Body of pancreas (tissue), 4 donors: ENCODE measurements at regions not wholly inside any gene's neighbourhood (a gene's known extent, or its start where the extent isn't known, plus 50 kb on each side); places are given as distances from the start of the nearest gene placed in this dataset.
A peak's percentile ranks its signal among the peaks of the same experiment; 100 is the strongest.

ENCODE experiments used
- ATAC-seq: fragments of 150-250 bp; one replicate; pipeline ENCODE4 v1.9.1; 2016
- DNase-seq, 4 donors: peaks; one replicate each; pipeline ENCODE4 v3.0.0-alpha.2; 2019
- H3K27ac ChIP-seq, 4 donors: fragments of 200-600 bp; sonication (generic); 1 replicate in 3 of 4; 2 replicates in 1 of 4; pipeline versions ENCODE4 v1.5.1 to v1.6.1; 2016 to 2019; ENCODE audit warnings: mild to moderate bottlenecking in 1 of 4, mixed read lengths in 1 of 4, moderate library complexity in 1 of 4
- H3K27me3 ChIP-seq, 2 donors: fragments of 200-600 bp; sonication (generic); one replicate each; pipeline ENCODE4 v1.6.0; 2016; ENCODE audit warnings: mild to moderate bottlenecking in 1 of 2
- H3K36me3 ChIP-seq, 2 donors: fragments of 200-600 bp; sonication (generic); replicated peaks in 1 of 2; 2 replicates each; pipeline ENCODE4 v1.5.1; 2016; ENCODE audit warnings: low read depth in 2 of 2; ENCODE audit not compliant: insufficient read depth in 1 of 2
- H3K4me1 ChIP-seq: fragments of 200-600 bp; sonication (generic); one replicate; pipeline ENCODE4 v1.6.0; 2016
- H3K4me3 ChIP-seq, 2 donors: fragments of 200-600 bp; sonication (generic); 1 replicate in 1 of 2; 2 replicates in 1 of 2; pipeline ENCODE4 v1.5.1; 2016 to 2019
- H3K9me3 ChIP-seq, 3 donors: fragments of 200-600 bp; sonication (generic); 1 replicate in 2 of 3; 2 replicates in 1 of 3; pipeline ENCODE4 v1.5.1; 2016
- POLR2A ChIP-seq, 3 donors: fragments of 450-650 bp; IDR thresholded peaks; one replicate each; pipeline ENCODE4 v1.6.1; 2016; ENCODE audit warnings: antibody characterized with exemption in 3 of 3, mild to moderate bottlenecking in 2 of 3
- WGBS, 2 donors: methylation state at CpG; one replicate each; pipeline ENCODE4 v1.1.5; 2017; 5-methylcytosine and 5-hydroxymethylcytosine counted together
- intact Hi-C: fragments of 100-400 bp; cut with DNase I; formaldehyde crosslinking; loops from one replicate; pipeline ENCODE4 v1.15.1; 2023
- TF ChIP-seq, protein P1 (sequence below), 7 experiments: fragments of 450-650 bp in 4 of 7; fragments of 200-600 bp in 3 of 7; sonication (generic) in 3 of 7; IDR thresholded peaks; one replicate each; pipeline ENCODE4 v1.5.1; 2016 to 2019; ENCODE audit warnings: antibody characterized with exemption in 7 of 7

DNA sequence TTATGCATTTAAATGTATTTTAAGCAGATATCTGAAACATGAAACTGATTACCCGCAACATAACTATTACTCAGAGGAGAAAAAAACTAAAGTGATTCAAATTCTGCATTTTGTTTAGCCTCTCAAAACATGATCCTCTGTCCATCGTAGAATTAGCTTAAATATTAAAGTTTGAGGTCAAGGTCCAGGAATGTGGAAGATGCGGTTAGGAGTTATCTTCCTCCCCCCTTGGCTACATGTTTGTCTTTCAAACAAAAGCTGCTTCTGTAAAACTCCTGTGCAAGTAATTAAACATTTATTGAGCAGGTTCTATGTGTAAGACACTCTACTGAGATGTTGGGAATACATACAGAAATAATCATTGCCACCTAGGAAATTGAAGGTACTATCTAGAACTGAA, 175.0 kb upstream of the ISL1 start:
- no peak overlapping the region for H3K4me3 ChIP-seq
- no peaks in the 10 kb centered on the region for H3K36me3 ChIP-seq
- H3K9me3 ChIP-seq = no peaks in the 10 kb centered on the region
- no peak for ATAC-seq
- WGBS, 2 donors = 31 to 46% methylated on average over 3 of the region's 3 CpGs
- no peak for DNase-seq
- H3K4me1 ChIP-seq = no peaks in the 10 kb centered on the region
- intact Hi-C loops = no loop called here
- TF ChIP-seq, protein P1, sequence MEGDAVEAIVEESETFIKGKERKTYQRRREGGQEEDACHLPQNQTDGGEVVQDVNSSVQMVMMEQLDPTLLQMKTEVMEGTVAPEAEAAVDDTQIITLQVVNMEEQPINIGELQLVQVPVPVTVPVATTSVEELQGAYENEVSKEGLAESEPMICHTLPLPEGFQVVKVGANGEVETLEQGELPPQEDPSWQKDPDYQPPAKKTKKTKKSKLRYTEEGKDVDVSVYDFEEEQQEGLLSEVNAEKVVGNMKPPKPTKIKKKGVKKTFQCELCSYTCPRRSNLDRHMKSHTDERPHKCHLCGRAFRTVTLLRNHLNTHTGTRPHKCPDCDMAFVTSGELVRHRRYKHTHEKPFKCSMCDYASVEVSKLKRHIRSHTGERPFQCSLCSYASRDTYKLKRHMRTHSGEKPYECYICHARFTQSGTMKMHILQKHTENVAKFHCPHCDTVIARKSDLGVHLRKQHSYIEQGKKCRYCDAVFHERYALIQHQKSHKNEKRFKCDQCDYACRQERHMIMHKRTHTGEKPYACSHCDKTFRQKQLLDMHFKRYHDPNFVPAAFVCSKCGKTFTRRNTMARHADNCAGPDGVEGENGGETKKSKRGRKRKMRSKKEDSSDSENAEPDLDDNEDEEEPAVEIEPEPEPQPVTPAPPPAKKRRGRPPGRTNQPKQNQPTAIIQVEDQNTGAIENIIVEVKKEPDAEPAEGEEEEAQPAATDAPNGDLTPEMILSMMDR (IDR thresholded peaks at IDR 0.05) = no peak
- TF ChIP-seq POLR2A (IDR thresholded peaks at IDR 0.05) = no peak
- H3K27me3 ChIP-seq = no peaks in the 10 kb centered on the region
- H3K27ac ChIP-seq = no peak overlapping the region

DNA sequence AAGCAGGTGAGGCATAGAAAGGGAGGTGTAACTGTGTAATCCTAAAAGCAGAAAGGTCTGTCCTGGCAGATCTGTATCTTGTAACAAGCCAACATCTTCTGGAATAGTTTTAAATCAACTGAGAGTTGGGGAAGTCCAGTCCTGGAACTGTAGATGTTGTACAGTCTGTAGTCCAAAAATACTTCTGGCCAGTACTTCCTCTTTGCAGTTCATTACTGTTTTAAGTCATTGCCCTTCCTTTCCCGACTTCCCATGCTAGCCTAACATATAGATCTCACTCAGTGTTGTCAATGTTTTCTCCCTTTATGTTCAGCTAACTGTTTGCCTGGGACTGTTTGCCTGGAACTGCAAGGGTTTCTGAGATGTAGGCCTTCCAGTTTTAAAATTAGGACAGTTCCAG, 168.5 kb upstream of the ISL1 start:
- Histone ChIP-seq H3K9me3 (no peaks in the 10 kb centered on the region), H3K27me3 (no peaks in the 10 kb centered on the region), H3K4me1 (no peaks in the 10 kb centered on the region), H3K27ac (no peak overlapping the region), H3K36me3 (no peaks in the 10 kb centered on the region), H3K4me3 (no peak overlapping the region)
- 29 to 38% methylated on average over 1 of the region's 1 CpG for WGBS, 2 donors
- ATAC-seq = no peak
- TF ChIP-seq, protein P1 (IDR thresholded peaks at IDR 0.05) = no peak
- TF ChIP-seq POLR2A (IDR thresholded peaks at IDR 0.05) = no peak
- no peak for DNase-seq
- intact Hi-C loops = no loop called here

DNA sequence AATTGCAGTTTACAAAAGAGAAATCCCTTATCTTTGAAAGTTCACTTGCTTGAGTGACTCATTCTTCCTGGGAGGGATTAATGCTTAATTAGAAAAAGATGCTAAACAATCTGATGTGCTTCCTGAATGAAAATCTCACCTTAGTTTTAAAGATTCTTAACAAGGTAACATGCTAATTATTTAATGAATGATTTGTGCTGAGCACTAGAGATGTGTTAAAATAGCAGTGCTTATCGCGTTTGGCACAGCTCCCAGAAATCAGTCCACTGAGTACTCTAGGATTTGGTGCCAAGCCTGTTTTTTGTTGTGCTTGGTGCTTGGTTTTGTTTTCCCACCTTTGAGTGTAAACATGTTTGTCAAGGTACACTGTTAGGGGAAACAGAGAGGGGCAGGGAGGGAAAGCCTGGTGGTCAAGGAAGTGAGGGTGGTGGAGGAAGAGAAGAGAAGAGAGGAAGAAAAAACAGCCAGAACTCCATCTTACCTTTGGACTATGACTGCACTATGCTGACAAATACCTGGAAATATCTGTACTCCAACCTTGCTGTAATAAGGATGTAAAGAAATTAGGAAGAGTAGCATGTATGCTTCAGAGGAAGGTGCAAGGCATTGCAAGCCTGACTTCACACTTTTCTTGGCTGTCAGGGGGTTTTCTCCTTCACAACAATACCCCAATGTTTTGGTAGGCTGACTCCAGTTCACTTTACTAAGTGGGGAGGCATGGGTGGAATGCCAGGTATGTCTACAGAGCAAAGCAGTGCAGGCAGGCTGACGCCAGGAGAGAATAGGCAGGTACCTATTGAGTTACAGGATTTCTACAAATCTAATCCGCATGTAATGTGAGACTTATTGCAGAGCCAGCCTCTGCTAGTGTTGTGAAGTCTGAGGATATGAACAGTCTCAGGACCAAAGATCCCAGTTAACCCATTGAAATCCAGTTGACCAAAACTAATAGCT, 157.2 kb upstream of the ISL1 start:
- WGBS, 2 donors = 3 to 5% methylated on average over 4 of the region's 4 CpGs
- Histone ChIP-seq H3K27ac (peak overlapping the region in 3 of 4 donors; percentile 1 to 64 (median 63)), H3K9me3 (peaks cover 0 to 3% (median 0%) of the 10 kb centered on the region in 3 donors), H3K36me3 (no peaks in the 10 kb centered on the region), H3K4me1 (peaks cover 7% of the 10 kb centered on the region), H3K27me3 (no peaks in the 10 kb centered on the region), H3K4me3 (no peak overlapping the region)
- DNase-seq = peak; percentile 18 to 46 (median 30)
- intact Hi-C loops = no loop called here
- ATAC-seq = peak; percentile 82
- TF ChIP-seq, protein P1 (IDR thresholded peaks at IDR 0.05) = peak in 1 of 7 experiments; percentile 6
- TF ChIP-seq POLR2A (IDR thresholded peaks at IDR 0.05) = no peak

DNA sequence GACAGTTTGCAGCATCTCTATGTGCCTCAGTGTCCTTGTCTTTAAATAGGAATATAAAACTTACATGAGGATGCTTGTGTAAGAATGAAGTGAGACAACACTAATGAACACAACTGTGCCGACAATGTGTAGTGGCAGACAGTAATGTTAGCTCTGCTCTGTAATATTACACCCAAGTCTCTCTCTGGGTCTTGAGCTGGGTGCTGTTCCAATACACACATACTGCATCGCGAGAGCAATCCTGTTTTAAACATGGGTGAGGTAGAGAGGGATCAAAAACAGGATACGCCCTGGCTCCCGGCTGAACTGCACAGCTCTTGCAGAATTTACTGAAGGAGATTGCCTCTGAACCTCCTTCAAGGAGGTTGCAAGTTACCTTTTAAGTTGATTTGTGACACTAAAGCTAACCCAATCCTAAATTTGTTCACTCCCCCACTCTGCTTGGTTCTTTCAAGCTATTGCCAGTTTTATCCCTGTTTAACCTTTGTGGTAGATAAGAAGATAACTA, 155.2 kb upstream of the ISL1 start:
- no peak overlapping the region for H3K4me3 ChIP-seq
- intact Hi-C loops = no loop called here
- DNase-seq (no peak), ATAC-seq (no peak)
- no peaks in the 10 kb centered on the region for H3K36me3 ChIP-seq
- TF ChIP-seq, protein P1 (IDR thresholded peaks at IDR 0.05) = no peak
- TF ChIP-seq POLR2A (IDR thresholded peaks at IDR 0.05) = no peak
- H3K27ac ChIP-seq = no peak overlapping the region
- 62 to 63% methylated on average over 5 of the region's 5 CpGs for WGBS, 2 donors
- H3K27me3 ChIP-seq = no peaks in the 10 kb centered on the region
- peaks cover 0 to 3% (median 0%) of the 10 kb centered on the region in 3 donors for H3K9me3 ChIP-seq
- peaks cover 7% of the 10 kb centered on the region for H3K4me1 ChIP-seq
